Endothelial cell (in vitro differentiated cells): ENCODE measurements at regions not wholly inside any gene's neighbourhood (a gene's known extent, or its start where the extent isn't known, plus 50 kb on each side); places are given as distances from the start of the nearest gene placed in this dataset.

Source experiments
- DNase-seq: peaks from one replicate; pipeline ENCODE4 v3.0.0; 2021; ENCODE audit warnings: low spot score
- H3K27ac Mint-ChIP-seq: one replicate; pipeline ENCODE4 v1.8.0; 2021; ENCODE audit warnings: mixed read lengths, inconsistent platforms; ENCODE audit not compliant: unreplicated experiment
- H3K27me3 Mint-ChIP-seq: one replicate; pipeline ENCODE4 v1.8.0; 2021; ENCODE audit warnings: mild to moderate bottlenecking, moderate library complexity, mixed read lengths, inconsistent platforms; ENCODE audit not compliant: unreplicated experiment
- H3K36me3 Mint-ChIP-seq: one replicate; pipeline ENCODE4 v1.8.0; 2021; ENCODE audit warnings: mild to moderate bottlenecking, low read depth, mixed read lengths, inconsistent platforms; ENCODE audit not compliant: unreplicated experiment
- H3K4me1 Mint-ChIP-seq: one replicate; pipeline ENCODE4 v1.8.0; 2021; ENCODE audit warnings: mild to moderate bottlenecking, mixed read lengths, inconsistent platforms; ENCODE audit not compliant: unreplicated experiment
- H3K4me3 Mint-ChIP-seq: one replicate; pipeline ENCODE4 v1.8.0; 2021; ENCODE audit warnings: mild to moderate bottlenecking, mixed read lengths, inconsistent platforms; ENCODE audit not compliant: unreplicated experiment
- H3K9me3 Mint-ChIP-seq: one replicate; pipeline ENCODE4 v1.8.0; 2021; ENCODE audit warnings: mixed read lengths, inconsistent platforms; ENCODE audit not compliant: unreplicated experiment
- CTCF ChIP-seq: fragments of 200-600 bp; sonication (generic); IDR thresholded peaks from one replicate; pipeline ENCODE4 v1.5.0; 2021; ENCODE audit warnings: antibody characterized with exemption; ENCODE audit not compliant: unreplicated experiment

GRCh38 chr2:12434630-12435098, 282.1 kb upstream of the TRIB2 start:
- Mint-ChIP-seq H3K27me3 (no peaks in the 10 kb centered on the region), H3K4me1 (peaks cover 4% of the 10 kb centered on the region), H3K9me3 (no peaks in the 10 kb centered on the region), H3K27ac (no peak overlapping the region), H3K4me3 (no peak overlapping the region), H3K36me3 (no peaks in the 10 kb centered on the region)
- no peak for DNase-seq
- no peak for TF ChIP-seq CTCF

- DNase-seq = no peak
- Mint-ChIP-seq H3K27ac (no peak overlapping the region), H3K9me3 (no peaks in the 10 kb centered on the region), H3K4me3 (no peak overlapping the region), H3K36me3 (no peaks in the 10 kb centered on the region), H3K27me3 (no peaks in the 10 kb centered on the region), H3K4me1 (no peaks in the 10 kb centered on the region)
- no peak for TF ChIP-seq CTCF
Measured at GRCh38 chr2:12435430-12436222, 281.1 kb upstream of the TRIB2 start.

- H3K4me1 Mint-ChIP-seq = no peaks in the 10 kb centered on the region
- no peak for DNase-seq
- TF ChIP-seq CTCF = no peak
- no peak overlapping the region for H3K4me3 Mint-ChIP-seq
- no peaks in the 10 kb centered on the region for H3K36me3 Mint-ChIP-seq
- H3K27me3 Mint-ChIP-seq = no peaks in the 10 kb centered on the region
- no peaks in the 10 kb centered on the region for H3K9me3 Mint-ChIP-seq
- H3K27ac Mint-ChIP-seq = no peak overlapping the region
Measured at GRCh38 chr2:12436483-12436882, 280.3 kb upstream of the TRIB2 start.

GRCh38 chr2:12436935-12437561, 279.7 kb upstream of the TRIB2 start:
- no peak overlapping the region for H3K4me3 Mint-ChIP-seq
- no peak for TF ChIP-seq CTCF
- no peaks in the 10 kb centered on the region for H3K9me3 Mint-ChIP-seq
- H3K36me3 Mint-ChIP-seq = no peaks in the 10 kb centered on the region
- no peaks in the 10 kb centered on the region for H3K27me3 Mint-ChIP-seq
- no peak for DNase-seq
- peaks cover 3% of the 10 kb centered on the region for H3K4me1 Mint-ChIP-seq
- no peak overlapping the region for H3K27ac Mint-ChIP-seq

- H3K4me1 Mint-ChIP-seq = peaks cover 3% of the 10 kb centered on the region
- no peak overlapping the region for H3K27ac Mint-ChIP-seq
- no peak for DNase-seq
- H3K4me3 Mint-ChIP-seq = no peak overlapping the region
- H3K27me3 Mint-ChIP-seq = peaks cover 3% of the 10 kb centered on the region
- H3K9me3 Mint-ChIP-seq = no peaks in the 10 kb centered on the region
- H3K36me3 Mint-ChIP-seq = no peaks in the 10 kb centered on the region
- TF ChIP-seq CTCF = no peak
Measured at GRCh38 chr2:12440731-12441130, 276.0 kb upstream of the TRIB2 start.
